GM12874 (cell line): ENCODE measurements at regions not wholly inside any gene's neighbourhood (a gene's known extent, or its start where the extent isn't known, plus 50 kb on each side); places are given as distances from the start of the nearest gene placed in this dataset.

Source experiments
- CTCF ChIP-seq: IDR thresholded peaks from 2 replicates; pipeline ENCODE4 v1.5.1; 2011; ENCODE audit warnings: low read depth, mild to moderate bottlenecking, control low read depth, low read length, moderate library complexity; ENCODE audit not compliant: insufficient read depth

- no peak for TF ChIP-seq CTCF
These were observed 64.0 kb downstream of the GPRASP3 start for GRCh38 chrX:102784550-102784949.

DNA sequence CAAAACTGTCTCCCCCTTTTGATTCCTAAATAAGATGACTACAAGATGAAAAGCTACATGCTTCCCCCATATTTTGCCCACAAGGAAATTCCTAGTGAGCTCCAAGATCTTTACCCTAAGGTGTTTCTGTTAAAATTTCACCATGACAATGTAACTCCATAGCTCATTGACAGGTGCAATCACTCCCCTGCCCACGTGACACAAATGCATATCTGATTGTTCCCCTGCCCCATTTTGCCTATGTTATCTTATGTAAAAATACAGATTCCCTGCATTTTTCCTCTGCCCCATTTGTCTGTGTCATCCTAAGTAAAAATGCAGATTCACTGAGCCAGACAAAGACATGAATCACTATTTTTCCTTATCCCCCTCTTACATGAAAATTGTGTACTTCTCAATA is 66.7 kb downstream of the GPRASP3 start:
- TF ChIP-seq CTCF = no peak

GRCh38 chrX:102808336-102808735 is 87.8 kb downstream of the GPRASP3 start:
- TF ChIP-seq CTCF = no peak

GRCh38 chrX:102832661-102833060 is 104.4 kb upstream of the RAB40AL start:
- TF ChIP-seq CTCF = no peak

DNA sequence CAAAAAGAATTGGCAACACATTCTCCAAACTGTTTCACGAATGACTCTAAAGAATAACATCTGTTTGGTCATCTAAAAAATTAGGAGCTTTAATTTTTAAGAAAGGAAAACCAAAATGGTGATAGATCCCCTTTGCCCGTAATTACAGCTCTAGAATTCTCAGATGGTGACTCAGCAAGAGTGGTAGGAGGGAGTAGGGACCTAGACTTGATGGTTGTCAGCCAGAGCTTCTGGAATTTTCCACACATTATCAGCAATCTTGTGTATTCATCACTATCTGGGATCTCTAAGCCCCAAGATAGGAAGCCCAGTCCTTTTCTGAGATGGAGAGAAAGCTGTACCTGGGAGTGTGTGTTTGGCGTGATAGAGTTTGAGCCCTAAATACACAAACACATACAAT is 103.9 kb upstream of the RAB40AL start:
- TF ChIP-seq CTCF = no peak

- TF ChIP-seq CTCF = peak; percentile 34; the same call in 1 of the 2 replicates
These were observed 101.4 kb upstream of the RAB40AL start for GRCh38 chrX:102835504-102836146.

DNA sequence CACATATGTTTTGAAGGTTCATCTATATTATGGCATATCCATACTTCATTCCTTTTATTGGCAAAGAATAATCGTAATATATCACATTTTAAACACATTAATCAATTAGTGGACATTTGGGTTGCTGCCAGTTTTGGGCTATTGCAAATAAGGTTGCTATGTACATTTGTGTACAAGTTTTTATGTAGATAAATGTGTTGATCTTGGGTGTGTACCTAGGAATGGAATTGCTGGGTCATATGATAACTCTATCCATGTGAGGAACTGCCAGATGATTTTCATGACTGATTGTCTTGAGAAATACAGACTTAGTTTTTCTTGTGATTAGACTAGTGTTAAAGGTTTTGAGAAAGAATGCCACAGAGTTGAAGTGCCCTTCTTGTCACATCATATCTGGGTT is 99.2 kb upstream of the RAB40AL start:
- TF ChIP-seq CTCF = no peak
